GM12865 (cell line): ENCODE measurements at regions not wholly inside any gene's neighbourhood (a gene's known extent, or its start where the extent isn't known, plus 50 kb on each side); places are given as distances from the start of the nearest gene placed in this dataset.
A peak's percentile ranks its signal among the peaks of the same experiment; 100 is the strongest.

Source experiments
- DNase-seq: peaks from one replicate; pipeline ENCODE4 v3.0.0; 2010; ENCODE audit warnings: low read depth
- H3K4me3 ChIP-seq: 2 replicates; pipeline ENCODE4 v1.5.1; 2011; ENCODE audit warnings: mild to moderate bottlenecking, low read depth, low read length, control low read depth
- TF ChIP-seq, protein P1 (sequence below): IDR thresholded peaks from 2 replicates; pipeline ENCODE4 v1.5.1; 2011; ENCODE audit warnings: low read length, control low read depth, low read depth, inconsistent platforms; ENCODE audit not compliant: insufficient read depth; ENCODE audit errors: missing control alignments

DNA sequence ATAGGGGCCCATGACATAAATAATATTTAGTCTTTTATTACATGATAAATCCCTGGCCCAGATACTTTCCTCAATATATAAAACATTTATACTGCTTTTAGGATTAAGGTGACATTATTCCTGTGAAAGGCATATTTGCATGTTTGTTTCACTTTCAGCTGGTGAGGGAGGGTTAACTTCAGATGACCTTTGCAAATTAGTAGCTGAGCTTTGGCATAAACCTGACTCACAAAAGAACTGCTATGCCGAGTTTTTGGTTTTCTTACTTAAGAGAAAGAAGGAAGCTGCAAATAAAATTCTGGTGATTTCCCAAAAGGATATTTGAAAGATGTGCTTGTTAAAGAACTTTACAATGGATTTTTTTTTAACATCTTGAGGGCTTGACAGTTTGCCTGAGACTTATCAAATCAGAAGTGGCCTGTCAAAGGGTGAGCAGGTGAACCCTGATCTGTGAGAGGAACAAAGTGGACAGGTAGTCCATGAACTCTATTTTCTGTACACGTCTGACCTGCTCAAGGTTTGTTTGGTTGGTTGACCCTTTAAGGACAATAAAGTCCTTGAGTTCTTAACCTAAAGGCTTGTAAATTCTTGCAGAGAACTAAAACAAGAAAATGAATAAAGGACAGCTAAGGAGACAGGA, 93.5 kb downstream of the FAM124B start:
- H3K4me3 ChIP-seq = no peak overlapping the region
- TF ChIP-seq, protein P1, sequence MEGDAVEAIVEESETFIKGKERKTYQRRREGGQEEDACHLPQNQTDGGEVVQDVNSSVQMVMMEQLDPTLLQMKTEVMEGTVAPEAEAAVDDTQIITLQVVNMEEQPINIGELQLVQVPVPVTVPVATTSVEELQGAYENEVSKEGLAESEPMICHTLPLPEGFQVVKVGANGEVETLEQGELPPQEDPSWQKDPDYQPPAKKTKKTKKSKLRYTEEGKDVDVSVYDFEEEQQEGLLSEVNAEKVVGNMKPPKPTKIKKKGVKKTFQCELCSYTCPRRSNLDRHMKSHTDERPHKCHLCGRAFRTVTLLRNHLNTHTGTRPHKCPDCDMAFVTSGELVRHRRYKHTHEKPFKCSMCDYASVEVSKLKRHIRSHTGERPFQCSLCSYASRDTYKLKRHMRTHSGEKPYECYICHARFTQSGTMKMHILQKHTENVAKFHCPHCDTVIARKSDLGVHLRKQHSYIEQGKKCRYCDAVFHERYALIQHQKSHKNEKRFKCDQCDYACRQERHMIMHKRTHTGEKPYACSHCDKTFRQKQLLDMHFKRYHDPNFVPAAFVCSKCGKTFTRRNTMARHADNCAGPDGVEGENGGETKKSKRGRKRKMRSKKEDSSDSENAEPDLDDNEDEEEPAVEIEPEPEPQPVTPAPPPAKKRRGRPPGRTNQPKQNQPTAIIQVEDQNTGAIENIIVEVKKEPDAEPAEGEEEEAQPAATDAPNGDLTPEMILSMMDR = no peak
- DNase-seq = peak; percentile 50

DNA sequence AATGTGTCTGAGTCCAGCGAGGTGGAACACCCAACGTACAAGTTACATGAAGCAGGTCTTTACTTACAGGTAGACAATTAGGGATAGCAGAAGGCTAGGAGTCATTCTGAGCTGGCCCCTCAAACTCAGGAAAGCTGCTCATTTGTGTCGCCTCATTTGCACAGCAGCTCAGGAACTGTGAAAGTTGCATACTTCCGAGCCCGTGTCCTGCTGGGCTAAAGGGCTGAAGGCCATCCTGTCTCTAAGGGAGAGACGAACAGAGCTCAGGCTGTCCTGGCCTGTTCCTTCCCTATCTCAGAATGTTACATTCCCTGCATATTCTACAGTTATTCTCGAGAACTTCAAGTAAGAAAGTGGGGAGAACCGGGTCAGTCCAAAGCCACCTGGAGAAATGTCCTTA, 99.0 kb downstream of the FAM124B start:
- no peak for DNase-seq
- no peak overlapping the region for H3K4me3 ChIP-seq
- TF ChIP-seq, protein P1 = no peak

- no peak for DNase-seq
- TF ChIP-seq, protein P1 = no peak
- H3K4me3 ChIP-seq = no peak overlapping the region
Observed at GRCh38 chr2:224293976-224294375, 107.9 kb downstream of the FAM124B start.

DNA sequence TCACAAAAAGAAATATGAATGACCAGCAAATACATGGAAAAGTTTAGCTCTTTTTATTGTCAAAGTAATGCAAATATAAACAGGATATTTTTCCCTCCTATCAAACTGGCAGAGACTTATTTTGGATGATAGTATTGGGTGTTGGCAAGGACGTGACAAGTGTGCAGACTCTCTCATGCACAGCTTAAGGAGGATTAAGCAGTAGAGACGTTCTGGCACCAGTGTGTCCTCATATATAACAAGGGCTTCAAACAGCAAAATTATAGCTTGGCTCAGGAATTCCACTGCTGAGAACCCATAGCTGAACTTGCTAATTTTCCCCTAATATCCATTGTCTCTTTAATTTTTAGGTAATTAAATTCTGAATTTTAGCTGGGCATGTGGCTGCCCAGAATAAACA, 114.4 kb downstream of the FAM124B start:
- TF ChIP-seq, protein P1 = no peak
- no peak for DNase-seq
- H3K4me3 ChIP-seq = no peak overlapping the region

- no peak overlapping the region for H3K4me3 ChIP-seq
- TF ChIP-seq, protein P1 = no peak
- DNase-seq = no peak
Observed at GRCh38 chr2:224286923-224287322, 115.0 kb downstream of the FAM124B start.

GRCh38 chr2:224284134-224284946, 117.6 kb downstream of the FAM124B start:
- no peak overlapping the region for H3K4me3 ChIP-seq
- DNase-seq = peak; percentile 26
- TF ChIP-seq, protein P1 = peak; percentile 17

DNA sequence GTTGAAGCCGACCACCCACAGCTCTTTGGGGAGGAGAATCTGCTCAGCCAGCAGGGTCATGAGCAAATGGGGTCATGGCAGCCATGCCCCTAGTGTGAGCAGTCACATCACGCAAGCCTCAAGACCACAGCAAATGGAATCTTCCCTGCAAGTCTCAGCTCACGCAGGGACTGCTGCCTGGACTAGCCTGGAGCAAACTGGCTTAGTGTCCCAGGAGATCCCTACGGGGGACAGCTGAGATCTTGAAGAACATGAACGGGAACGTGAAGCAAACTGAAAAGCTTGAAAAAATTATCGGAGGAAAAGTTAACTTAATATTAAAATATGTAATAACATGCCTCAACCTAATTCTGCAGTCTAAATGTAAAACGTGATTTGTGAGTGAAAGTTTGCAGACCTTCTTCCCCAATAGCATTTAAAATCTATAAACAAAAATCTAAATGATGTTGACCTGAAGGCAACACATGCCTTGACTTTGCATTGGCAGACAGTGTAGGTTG, 118.4 kb downstream of the FAM124B start:
- TF ChIP-seq, protein P1 = no peak
- no peak overlapping the region for H3K4me3 ChIP-seq
- no peak for DNase-seq
